OCI-LY3 (cell line): ENCODE measurements at regions not wholly inside any gene's neighbourhood (a gene's known extent, or its start where the extent isn't known, plus 50 kb on each side); places are given as distances from the start of the nearest gene placed in this dataset.

Experiments used
- EZH2phosphoT487 ChIP-seq: fragments of 200-600 bp; shearing (Covaris generic); IDR thresholded peaks from 2 replicates; pipeline ENCODE4 v1.6.1; 2018; ENCODE audit warnings: antibody characterized with exemption, mixed run types, low read depth
- TF ChIP-seq, protein P1 (sequence below): fragments of 200-600, 300-600 bp; sonication (generic); IDR thresholded peaks from 2 replicates; pipeline ENCODE4 v1.5.1; 2014; ENCODE audit warnings: antibody characterized with exemption, low read length, low read depth

DNA sequence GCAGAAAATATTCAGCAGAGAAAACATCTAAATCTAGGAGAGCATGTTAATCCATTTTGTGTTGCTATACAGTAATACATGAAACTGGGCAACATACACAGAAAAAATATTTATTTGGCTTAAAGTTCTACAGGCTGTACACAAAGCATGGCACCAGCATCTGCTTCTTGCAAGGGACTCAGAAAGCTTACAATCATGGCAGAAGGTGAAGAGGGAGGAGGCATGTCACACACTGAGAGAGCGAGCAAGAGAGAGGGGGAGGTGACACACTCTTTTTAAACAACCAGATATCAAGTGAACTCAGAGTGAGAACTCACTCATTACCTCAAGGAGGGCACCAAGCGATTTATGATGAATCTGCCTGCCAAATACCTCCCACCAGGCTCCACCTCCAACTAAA, 94.2 kb upstream of the CNOT2 start:
- TF ChIP-seq, protein P1, sequence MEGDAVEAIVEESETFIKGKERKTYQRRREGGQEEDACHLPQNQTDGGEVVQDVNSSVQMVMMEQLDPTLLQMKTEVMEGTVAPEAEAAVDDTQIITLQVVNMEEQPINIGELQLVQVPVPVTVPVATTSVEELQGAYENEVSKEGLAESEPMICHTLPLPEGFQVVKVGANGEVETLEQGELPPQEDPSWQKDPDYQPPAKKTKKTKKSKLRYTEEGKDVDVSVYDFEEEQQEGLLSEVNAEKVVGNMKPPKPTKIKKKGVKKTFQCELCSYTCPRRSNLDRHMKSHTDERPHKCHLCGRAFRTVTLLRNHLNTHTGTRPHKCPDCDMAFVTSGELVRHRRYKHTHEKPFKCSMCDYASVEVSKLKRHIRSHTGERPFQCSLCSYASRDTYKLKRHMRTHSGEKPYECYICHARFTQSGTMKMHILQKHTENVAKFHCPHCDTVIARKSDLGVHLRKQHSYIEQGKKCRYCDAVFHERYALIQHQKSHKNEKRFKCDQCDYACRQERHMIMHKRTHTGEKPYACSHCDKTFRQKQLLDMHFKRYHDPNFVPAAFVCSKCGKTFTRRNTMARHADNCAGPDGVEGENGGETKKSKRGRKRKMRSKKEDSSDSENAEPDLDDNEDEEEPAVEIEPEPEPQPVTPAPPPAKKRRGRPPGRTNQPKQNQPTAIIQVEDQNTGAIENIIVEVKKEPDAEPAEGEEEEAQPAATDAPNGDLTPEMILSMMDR: no peak
- no peak for TF ChIP-seq EZH2phosphoT487
